ENCODE measurements at regions not wholly inside any gene's neighbourhood (a gene's known extent, or its start where the extent isn't known, plus 50 kb on each side); places are given as distances from the start of the nearest gene placed in this dataset.

GRCh38 chr14:39873791-39874190 lies 441.6 kb upstream of the FBXO33 start:
- TF ChIP-seq POLR2A (IDR thresholded peaks at IDR 0.05) (no peak), CTCF (IDR thresholded peaks at IDR 0.05) (no peak), POLR2AphosphoS5 (IDR thresholded peaks at IDR 0.05) (no peak), EP300 (IDR thresholded peaks at IDR 0.05) (no peak)
- intact Hi-C loops (cut with DNase I), result no loop called here
- no peak for DNase-seq
- Histone ChIP-seq H3K4me3 (no peak overlapping the region), H3K9me3 (no peaks in the 10 kb centered on the region), H3K36me3 (no peaks in the 10 kb centered on the region), H3K27me3 (no peaks in the 10 kb centered on the region), H3K27ac (no peak overlapping the region), H3K4me1 (no peaks in the 10 kb centered on the region)
- 20 to 43% methylated on average over 1 of the region's 1 CpG for WGBS, 2 donors

- Histone ChIP-seq H3K36me3 (no peaks in the 10 kb centered on the region), H3K4me3 (no peak overlapping the region), H3K27ac (no peak overlapping the region), H3K9me3 (no peaks in the 10 kb centered on the region), H3K4me1 (no peaks in the 10 kb centered on the region), H3K27me3 (no peaks in the 10 kb centered on the region)
- DNase-seq, result no peak
- intact Hi-C loops (cut with DNase I), result no loop called here
- no peak for TF ChIP-seq EP300 (IDR thresholded peaks at IDR 0.05)
- TF ChIP-seq POLR2AphosphoS5 (IDR thresholded peaks at IDR 0.05), result no peak
- no peak for TF ChIP-seq POLR2A (IDR thresholded peaks at IDR 0.05)
- 54 to 73% methylated on average over 1 of the region's 1 CpG for WGBS, 2 donors
Observed at GRCh38 chr14:39868949-39869348, 436.7 kb upstream of the FBXO33 start.

GRCh38 chr14:39868251-39868650 lies 436.0 kb upstream of the FBXO33 start:
- TF ChIP-seq POLR2AphosphoS5 (IDR thresholded peaks at IDR 0.05) (no peak), POLR2A (IDR thresholded peaks at IDR 0.05) (no peak)
- Histone ChIP-seq H3K27me3 (no peaks in the 10 kb centered on the region), H3K9me3 (no peaks in the 10 kb centered on the region), H3K4me1 (no peaks in the 10 kb centered on the region), H3K36me3 (no peaks in the 10 kb centered on the region), H3K4me3 (no peak overlapping the region), H3K27ac (no peak overlapping the region)
- no peak for DNase-seq
- WGBS, 2 donors, result 67 to 69% methylated on average over 3 of the region's 3 CpGs
- intact Hi-C loops (cut with DNase I), result no loop called here

- no peaks in the 10 kb centered on the region for H3K4me1 ChIP-seq
- WGBS, 2 donors, result 80 to 83% methylated on average over 1 of the region's 1 CpG
- H3K27ac ChIP-seq, result no peak overlapping the region
- H3K4me3 ChIP-seq, result no peak overlapping the region
- no peaks in the 10 kb centered on the region for H3K36me3 ChIP-seq
- no peaks in the 10 kb centered on the region for H3K27me3 ChIP-seq
- no peak for TF ChIP-seq POLR2A (IDR thresholded peaks at IDR 0.05)
- no peak for TF ChIP-seq CTCF (IDR thresholded peaks at IDR 0.05)
- TF ChIP-seq EP300 (IDR thresholded peaks at IDR 0.05), result no peak
- TF ChIP-seq POLR2AphosphoS5 (IDR thresholded peaks at IDR 0.05), result no peak
- H3K9me3 ChIP-seq, result no peaks in the 10 kb centered on the region
- intact Hi-C loops (cut with DNase I), result no loop called here
- DNase-seq, result no peak
Observed at GRCh38 chr14:39863441-39863840, 431.2 kb upstream of the FBXO33 start.

- Histone ChIP-seq H3K27ac (no peak overlapping the region), H3K4me1 (no peaks in the 10 kb centered on the region), H3K9me3 (no peaks in the 10 kb centered on the region), H3K27me3 (no peaks in the 10 kb centered on the region), H3K36me3 (no peaks in the 10 kb centered on the region), H3K4me3 (no peak overlapping the region)
- no peak for DNase-seq
- TF ChIP-seq POLR2AphosphoS5 (IDR thresholded peaks at IDR 0.05), result no peak
- no peak for TF ChIP-seq EP300 (IDR thresholded peaks at IDR 0.05)
- no peak for TF ChIP-seq CTCF (IDR thresholded peaks at IDR 0.05)
- TF ChIP-seq POLR2A (IDR thresholded peaks at IDR 0.05), result no peak
- 25 to 65% methylated on average over 2 of the region's 2 CpGs for WGBS, 2 donors
- intact Hi-C loops (cut with DNase I), result no loop called here
Observed at GRCh38 chr14:39861696-39862095, 429.5 kb upstream of the FBXO33 start.

- no peak for TF ChIP-seq EP300 (IDR thresholded peaks at IDR 0.05)
- TF ChIP-seq POLR2A (IDR thresholded peaks at IDR 0.05), result no peak
- no peak for TF ChIP-seq POLR2AphosphoS5 (IDR thresholded peaks at IDR 0.05)
- TF ChIP-seq CTCF (IDR thresholded peaks at IDR 0.05), result no peak
- Histone ChIP-seq H3K27me3 (no peaks in the 10 kb centered on the region), H3K4me1 (no peaks in the 10 kb centered on the region), H3K36me3 (no peaks in the 10 kb centered on the region), H3K4me3 (no peak overlapping the region), H3K9me3 (no peaks in the 10 kb centered on the region), H3K27ac (no peak overlapping the region)
- no peak for DNase-seq
- intact Hi-C loops (cut with DNase I), result no loop called here
- WGBS, 2 donors, result 64 to 85% methylated on average over 4 of the region's 4 CpGs
Observed at GRCh38 chr14:39861229-39861600, 429.0 kb upstream of the FBXO33 start.
